Upper lobe of left lung (tissue), 6 donors: ENCODE measurements at regions not wholly inside any gene's neighbourhood (a gene's known extent, or its start where the extent isn't known, plus 50 kb on each side); places are given as distances from the start of the nearest gene placed in this dataset.

Source experiments
- ATAC-seq, 2 donors: fragments of 200-7000 bp; cut with Tn5 transposase; one replicate each; pipeline ENCODE4 v1.9.1; 2022; ENCODE audit warnings: mild to moderate bottlenecking in 2 of 2, moderate library complexity in 2 of 2; ENCODE audit not compliant: low FRiP score in 2 of 2
- DNase-seq, 2 donors: peaks; one replicate each; pipeline ENCODE4 v3.0.0-alpha.2; 2019 to 2020
- H3K27ac ChIP-seq, 4 donors: fragments of 200-600 bp; sonication (generic); one replicate each; pipeline ENCODE4 v1.5.1; 2016 to 2019
- H3K27me3 ChIP-seq, 4 donors: fragments of 200-600 bp; sonication (generic); one replicate each; pipeline ENCODE4 v1.5.1; 2017 to 2019
- H3K36me3 ChIP-seq, 4 donors: fragments of 200-600 bp; sonication (generic); one replicate each; pipeline ENCODE4 v1.5.1; 2016 to 2019
- H3K4me1 ChIP-seq, 4 donors: fragments of 200-600 bp; sonication (generic); one replicate each; pipeline ENCODE4 v1.5.1; 2018 to 2019
- H3K4me3 ChIP-seq, 4 donors: fragments of 200-600 bp; sonication (generic); one replicate each; pipeline ENCODE4 v1.5.1; 2017 to 2019; ENCODE audit warnings: mild to moderate bottlenecking in 2 of 4, moderate library complexity in 1 of 4
- H3K9me3 ChIP-seq, 4 donors: fragments of 200-600 bp; sonication (generic); one replicate each; pipeline ENCODE4 v1.5.1; 2018 to 2019
- CTCF ChIP-seq, 6 experiments: fragments of 450-650 bp in 4 of 6; fragments of 200-600 bp in 2 of 6; sonication (generic) in 2 of 6; IDR thresholded peaks; one replicate each; pipeline ENCODE4 v1.5.1; 2016 to 2019; ENCODE audit warnings: antibody characterized with exemption in 6 of 6
- EP300 ChIP-seq, 4 donors: sonication (generic); formaldehyde crosslinking; IDR thresholded peaks; one replicate each; pipeline ENCODE4 v1.5.1; 2017; ENCODE audit warnings: antibody characterized with exemption in 4 of 4, control low read depth in 2 of 4
- POLR2A ChIP-seq, 4 donors: fragments of 450-650 bp; IDR thresholded peaks; one replicate each; pipeline ENCODE4 v1.5.1; 2016 to 2017; ENCODE audit warnings: antibody characterized with exemption in 4 of 4, mild to moderate bottlenecking in 2 of 4
- POLR2AphosphoS5 ChIP-seq, 2 donors: sonication (generic); formaldehyde crosslinking; IDR thresholded peaks; one replicate each; pipeline ENCODE4 v1.5.1; 2017; ENCODE audit warnings: antibody characterized with exemption in 2 of 2
- WGBS, 2 donors: methylation state at CpG; one replicate each; pipeline ENCODE4 v1.1.5; 2017 to 2018; 5-methylcytosine and 5-hydroxymethylcytosine counted together
- donor health status: DM: no; HTN: no; CAD: no; lungs with moderate emphysema.
- donor health status: DM: no; HTN: yes; CAD: no; lungs with severe emphysema.

- H3K9me3 ChIP-seq = peaks cover 0 to 24% (median 3%) of the 10 kb centered on the region in 4 donors
- no peaks in the 10 kb centered on the region for H3K27me3 ChIP-seq
- H3K4me3 ChIP-seq = no peak overlapping the region
- no peak overlapping the region for H3K27ac ChIP-seq
- WGBS, 2 donors = 76 to 77% methylated on average over 4 to 7 of the region's 7 CpGs
- H3K36me3 ChIP-seq = no peaks in the 10 kb centered on the region
- ATAC-seq (no peak), DNase-seq (no peak)
- TF ChIP-seq POLR2A (IDR thresholded peaks at IDR 0.05) (no peak), EP300 (IDR thresholded peaks at IDR 0.05) (no peak), CTCF (IDR thresholded peaks at IDR 0.05) (no peak), POLR2AphosphoS5 (IDR thresholded peaks at IDR 0.05) (no peak)
- H3K4me1 ChIP-seq = no peaks in the 10 kb centered on the region
Observed at GRCh38 chr7:57348646-57349269, 101.2 kb upstream of the ZNF716 start.

- no peak overlapping the region for H3K4me3 ChIP-seq
- no peak for TF ChIP-seq POLR2AphosphoS5 (IDR thresholded peaks at IDR 0.05)
- TF ChIP-seq POLR2A (IDR thresholded peaks at IDR 0.05) = no peak
- no peak for TF ChIP-seq CTCF (IDR thresholded peaks at IDR 0.05)
- TF ChIP-seq EP300 (IDR thresholded peaks at IDR 0.05) = no peak
- no peaks in the 10 kb centered on the region for H3K4me1 ChIP-seq
- H3K27me3 ChIP-seq = no peaks in the 10 kb centered on the region
- H3K27ac ChIP-seq = no peak overlapping the region
- no peak for ATAC-seq
- WGBS, 2 donors = 79 to 89% methylated on average over 2 to 3 of the region's 3 CpGs
- DNase-seq = no peak
- peaks cover 0 to 25% (median 0%) of the 10 kb centered on the region in 4 donors for H3K9me3 ChIP-seq
- no peaks in the 10 kb centered on the region for H3K36me3 ChIP-seq
Observed at GRCh38 chr7:57354195-57354594, 95.8 kb upstream of the ZNF716 start.

GRCh38 chr7:57354679-57355338, 95.2 kb upstream of the ZNF716 start:
- peaks cover 0 to 32% (median 0%) of the 10 kb centered on the region in 4 donors for H3K9me3 ChIP-seq
- ATAC-seq (no peak), DNase-seq (no peak)
- WGBS, 2 donors = 69 to 78% methylated on average over 12 of the region's 12 CpGs
- H3K36me3 ChIP-seq = no peaks in the 10 kb centered on the region
- H3K27ac ChIP-seq = no peak overlapping the region
- no peak overlapping the region for H3K4me3 ChIP-seq
- TF ChIP-seq CTCF (IDR thresholded peaks at IDR 0.05) = no peak
- no peak for TF ChIP-seq EP300 (IDR thresholded peaks at IDR 0.05)
- TF ChIP-seq POLR2AphosphoS5 (IDR thresholded peaks at IDR 0.05) = no peak
- no peak for TF ChIP-seq POLR2A (IDR thresholded peaks at IDR 0.05)
- H3K27me3 ChIP-seq = no peaks in the 10 kb centered on the region
- H3K4me1 ChIP-seq = no peaks in the 10 kb centered on the region

GRCh38 chr7:57361406-57361805, 88.6 kb upstream of the ZNF716 start:
- DNase-seq (no peak), ATAC-seq (no peak)
- Histone ChIP-seq H3K4me3 (no peak overlapping the region), H3K9me3 (peaks cover 0 to 31% (median 0%) of the 10 kb centered on the region in 4 donors), H3K27me3 (no peaks in the 10 kb centered on the region), H3K27ac (no peak overlapping the region), H3K36me3 (no peaks in the 10 kb centered on the region), H3K4me1 (no peaks in the 10 kb centered on the region)
- WGBS, 2 donors = 92 to 96% methylated on average over 2 of the region's 2 CpGs
- TF ChIP-seq POLR2AphosphoS5 (IDR thresholded peaks at IDR 0.05) = no peak
- TF ChIP-seq CTCF (IDR thresholded peaks at IDR 0.05) = no peak
- no peak for TF ChIP-seq EP300 (IDR thresholded peaks at IDR 0.05)
- no peak for TF ChIP-seq POLR2A (IDR thresholded peaks at IDR 0.05)

- DNase-seq = no peak
- Histone ChIP-seq H3K27me3 (no peaks in the 10 kb centered on the region), H3K36me3 (no peaks in the 10 kb centered on the region), H3K9me3 (peaks cover 0 to 39% (median 0%) of the 10 kb centered on the region in 4 donors), H3K4me1 (no peaks in the 10 kb centered on the region), H3K27ac (no peak overlapping the region), H3K4me3 (no peak overlapping the region)
- no peak for TF ChIP-seq POLR2AphosphoS5 (IDR thresholded peaks at IDR 0.05)
- WGBS, 2 donors = 82% methylated on average over 5 of the region's 5 CpGs
- no peak for ATAC-seq
Observed at GRCh38 chr7:57362868-57363267, 87.1 kb upstream of the ZNF716 start.
